Calu3 (cell line): ENCODE measurements at regions not wholly inside any gene's neighbourhood (a gene's known extent, or its start where the extent isn't known, plus 50 kb on each side); places are given as distances from the start of the nearest gene placed in this dataset.

Experiments used
- BruUV-seq: library from RNA; stranded (reverse); fragments of 400-500 nt; replicated peaks from 2 replicates; lab custom pipeline; 2021; lab: Mats Ljungman, UMichigan
- CTCF ChIA-PET: fragments of 300-600 bp; sonication (Branson Sonifier 250); formaldehyde crosslinking; loops from one replicate; lab custom pipeline; 2022; ENCODE audit warnings: antibody characterized with exemption; lab: Charles Lee
- DNase-seq: peaks from one replicate; pipeline ENCODE4 v3.0.0; 2022
- H3K27ac Mint-ChIP-seq: one replicate; pipeline ENCODE4 v1.8.0; 2022; ENCODE audit warnings: mixed read lengths; ENCODE audit not compliant: unreplicated experiment
- H3K27me3 Mint-ChIP-seq: one replicate; pipeline ENCODE4 v1.8.0; 2022; ENCODE audit warnings: mixed read lengths; ENCODE audit not compliant: unreplicated experiment
- H3K36me3 Mint-ChIP-seq: one replicate; pipeline ENCODE4 v1.8.0; 2022; ENCODE audit warnings: mild to moderate bottlenecking, moderate library complexity, mixed read lengths; ENCODE audit not compliant: insufficient read depth, unreplicated experiment
- H3K4me1 Mint-ChIP-seq: one replicate; pipeline ENCODE4 v1.8.0; 2022; ENCODE audit warnings: mild to moderate bottlenecking, low read depth, mixed read lengths; ENCODE audit not compliant: unreplicated experiment
- H3K4me3 Mint-ChIP-seq: one replicate; pipeline ENCODE4 v1.8.0; 2022; ENCODE audit warnings: mild to moderate bottlenecking, low read depth, moderate library complexity, mixed read lengths; ENCODE audit not compliant: unreplicated experiment
- H3K9me3 Mint-ChIP-seq: one replicate; pipeline ENCODE4 v1.8.0; 2022; ENCODE audit warnings: low read depth, mixed read lengths; ENCODE audit not compliant: unreplicated experiment
- CTCF ChIP-seq: fragments of 200-600 bp; IDR thresholded peaks from one replicate; pipeline ENCODE4 v1.8.0; 2022; ENCODE audit warnings: antibody characterized with exemption; ENCODE audit not compliant: unreplicated experiment
- intact Hi-C: fragments of 100-400 bp; cut with micrococcal nuclease; formaldehyde crosslinking; loops from one replicate; pipeline ENCODE4 v1.10.0; 2022; ENCODE audit not compliant: unreplicated experiment

GRCh38 chr13:73141292-73141771 is 82.5 kb downstream of the KLF5 start:
- H3K27me3 Mint-ChIP-seq: no peaks in the 10 kb centered on the region
- no peaks in the 10 kb centered on the region for H3K9me3 Mint-ChIP-seq
- peaks cover 16% of the 10 kb centered on the region for H3K4me1 Mint-ChIP-seq
- intact Hi-C loops: no loop called here
- H3K27ac Mint-ChIP-seq: no peak overlapping the region
- no peak overlapping the region for H3K4me3 Mint-ChIP-seq
- CTCF ChIA-PET: interaction anchor here (0.6 to 1.2 kb wide), 3 partner anchors 10 to 185 kb away, joined by 3 to 4 read pairs (median 3); no protein-coding TSS in a partner anchor
- no peak for DNase-seq
- TF ChIP-seq CTCF: no peak
- no TSS peak for BruUV-seq
- H3K36me3 Mint-ChIP-seq: peaks cover 20% of the 10 kb centered on the region

- no TSS peak for BruUV-seq
- Mint-ChIP-seq H3K4me1 (peaks cover 15% of the 10 kb centered on the region), H3K4me3 (no peak overlapping the region), H3K36me3 (peaks cover 20% of the 10 kb centered on the region), H3K27ac (no peak overlapping the region), H3K9me3 (no peaks in the 10 kb centered on the region), H3K27me3 (no peaks in the 10 kb centered on the region)
- CTCF ChIA-PET: interaction anchor here (0.6 to 1.2 kb wide), 3 partner anchors 9 to 185 kb away, joined by 3 to 4 read pairs (median 3); no protein-coding TSS in a partner anchor
- TF ChIP-seq CTCF: no peak
- intact Hi-C loops: no loop called here
- no peak for DNase-seq
These were observed 82.0 kb downstream of the KLF5 start for GRCh38 chr13:73140801-73141200.

GRCh38 chr13:73138638-73139491 is 80.1 kb downstream of the KLF5 start:
- Mint-ChIP-seq H3K9me3 (no peaks in the 10 kb centered on the region), H3K27ac (peak overlapping the region; percentile 98), H3K4me3 (peak overlapping the region; percentile 34), H3K36me3 (peaks cover 20% of the 10 kb centered on the region), H3K27me3 (no peaks in the 10 kb centered on the region), H3K4me1 (peaks cover 8% of the 10 kb centered on the region)
- no peak for TF ChIP-seq CTCF
- intact Hi-C loops: loop anchor here (2.0 to 10.0 kb wide), 4 partner anchors 32 to 72 kb away; no protein-coding TSS in a partner anchor
- peak; percentile 20 for DNase-seq
- BruUV-seq: TSS peak; percentile 75
- CTCF ChIA-PET: no interaction called here

GRCh38 chr13:73138276-73138637 is 79.5 kb downstream of the KLF5 start:
- no peaks in the 10 kb centered on the region for H3K9me3 Mint-ChIP-seq
- H3K4me1 Mint-ChIP-seq: peaks cover 14% of the 10 kb centered on the region
- H3K4me3 Mint-ChIP-seq: peak overlapping the region; percentile 30
- BruUV-seq: no TSS peak
- TF ChIP-seq CTCF: no peak
- no peaks in the 10 kb centered on the region for H3K27me3 Mint-ChIP-seq
- no peak for DNase-seq
- CTCF ChIA-PET: no interaction called here
- peak overlapping the region; percentile 98 for H3K27ac Mint-ChIP-seq
- intact Hi-C loops: loop anchor here (2.0 to 10.0 kb wide), 4 partner anchors 31 to 73 kb away; no protein-coding TSS in a partner anchor
- H3K36me3 Mint-ChIP-seq: peaks cover 20% of the 10 kb centered on the region
